ENCODE measurements at regions not wholly inside any gene's neighbourhood (a gene's known extent, or its start where the extent isn't known, plus 50 kb on each side); places are given as distances from the start of the nearest gene placed in this dataset.

GRCh38 chr12:87368259-87368658, 660.9 kb downstream of the C12orf50 start:
- Histone ChIP-seq H3K4me3 (no peak overlapping the region), H3K27ac (no peak overlapping the region), H3K36me3 (no peaks in the 10 kb centered on the region), H3K27me3 (no peaks in the 10 kb centered on the region), H3K4me1 (no peaks in the 10 kb centered on the region), H3K9me3 (no peaks in the 10 kb centered on the region)
- DNase-seq, result no peak
- in situ Hi-C loops (cut with MboI; ENCODE audit: low pct_ligation_motif_present in 1 of 4, low pct_unique_long_range_greater_than_20kb in 1 of 4, low sequenced_read_pairs in 3 of 4) (no loop called here), intact Hi-C loops (cut with DNase I; ENCODE audit: low total_unique reads) (no loop called here)
- TF ChIP-seq, protein P1, sequence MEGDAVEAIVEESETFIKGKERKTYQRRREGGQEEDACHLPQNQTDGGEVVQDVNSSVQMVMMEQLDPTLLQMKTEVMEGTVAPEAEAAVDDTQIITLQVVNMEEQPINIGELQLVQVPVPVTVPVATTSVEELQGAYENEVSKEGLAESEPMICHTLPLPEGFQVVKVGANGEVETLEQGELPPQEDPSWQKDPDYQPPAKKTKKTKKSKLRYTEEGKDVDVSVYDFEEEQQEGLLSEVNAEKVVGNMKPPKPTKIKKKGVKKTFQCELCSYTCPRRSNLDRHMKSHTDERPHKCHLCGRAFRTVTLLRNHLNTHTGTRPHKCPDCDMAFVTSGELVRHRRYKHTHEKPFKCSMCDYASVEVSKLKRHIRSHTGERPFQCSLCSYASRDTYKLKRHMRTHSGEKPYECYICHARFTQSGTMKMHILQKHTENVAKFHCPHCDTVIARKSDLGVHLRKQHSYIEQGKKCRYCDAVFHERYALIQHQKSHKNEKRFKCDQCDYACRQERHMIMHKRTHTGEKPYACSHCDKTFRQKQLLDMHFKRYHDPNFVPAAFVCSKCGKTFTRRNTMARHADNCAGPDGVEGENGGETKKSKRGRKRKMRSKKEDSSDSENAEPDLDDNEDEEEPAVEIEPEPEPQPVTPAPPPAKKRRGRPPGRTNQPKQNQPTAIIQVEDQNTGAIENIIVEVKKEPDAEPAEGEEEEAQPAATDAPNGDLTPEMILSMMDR (IDR thresholded peaks at IDR 0.05), result no peak
- no peak for TF ChIP-seq EP300 (IDR thresholded peaks at IDR 0.05; ENCODE audit: low read depth)
- TF ChIP-seq POLR2A (IDR thresholded peaks at IDR 0.05), result no peak
- TF ChIP-seq POLR2AphosphoS5 (IDR thresholded peaks at IDR 0.05), result no peak
- 62 to 85% methylated on average over 1 of the region's 1 CpG for WGBS, 2 donors (ENCODE audit: low coverage in 1 of 2)

- WGBS, 2 donors (ENCODE audit: low coverage in 1 of 2), result 84 to 93% methylated on average over 1 of the region's 1 CpG
- H3K36me3 ChIP-seq, result no peaks in the 10 kb centered on the region
- H3K9me3 ChIP-seq, result no peaks in the 10 kb centered on the region
- H3K4me1 ChIP-seq, result no peaks in the 10 kb centered on the region
- no peaks in the 10 kb centered on the region for H3K27me3 ChIP-seq
- H3K27ac ChIP-seq, result no peak overlapping the region
- intact Hi-C loops (cut with DNase I; ENCODE audit: low total_unique reads), result no loop called here
- TF ChIP-seq, protein P1 (IDR thresholded peaks at IDR 0.05), result no peak
- TF ChIP-seq POLR2A (IDR thresholded peaks at IDR 0.05) (no peak), POLR2AphosphoS5 (IDR thresholded peaks at IDR 0.05) (no peak), EP300 (IDR thresholded peaks at IDR 0.05; ENCODE audit: low read depth) (no peak)
- in situ Hi-C loops (cut with MboI; ENCODE audit: low pct_ligation_motif_present in 1 of 4, low pct_unique_long_range_greater_than_20kb in 1 of 4, low sequenced_read_pairs in 3 of 4), result no loop called here
- no peak overlapping the region for H3K4me3 ChIP-seq
- DNase-seq, result no peak
These were observed 663.8 kb downstream of the C12orf50 start for GRCh38 chr12:87365423-87365822.

DNA sequence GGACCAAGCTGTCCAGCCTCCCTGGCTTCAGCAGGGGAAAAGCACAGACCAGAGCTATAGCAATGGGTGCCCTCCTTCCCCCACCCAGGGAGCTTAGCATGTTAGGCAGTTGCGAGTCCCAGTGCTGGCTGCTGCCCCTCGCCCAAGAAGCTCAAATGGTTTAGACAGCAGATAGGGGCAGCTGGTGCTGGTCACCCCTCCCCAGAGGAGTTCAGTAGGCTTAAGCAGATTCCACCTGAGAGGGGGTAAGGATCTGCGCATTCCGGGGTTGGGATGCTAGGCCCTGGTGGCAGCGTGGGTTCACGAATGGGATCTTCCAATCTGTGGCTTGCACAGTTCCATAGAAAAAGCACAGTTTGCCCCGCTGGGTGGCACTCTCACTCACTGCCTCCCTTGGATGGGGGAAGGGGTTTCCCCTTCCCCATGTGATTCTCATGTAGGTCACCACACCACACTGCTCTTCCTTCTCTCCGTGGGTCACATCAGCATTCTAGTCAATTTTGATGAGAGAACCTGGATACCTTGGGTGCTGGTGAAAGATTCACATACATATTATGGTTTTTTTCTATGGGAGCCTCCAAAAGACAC, 665.6 kb downstream of the C12orf50 start:
- Histone ChIP-seq H3K4me1 (no peaks in the 10 kb centered on the region), H3K27ac (no peak overlapping the region), H3K4me3 (no peak overlapping the region), H3K9me3 (peaks cover 0 to 4% of the 10 kb centered on the region in 2 donors), H3K27me3 (no peaks in the 10 kb centered on the region), H3K36me3 (no peaks in the 10 kb centered on the region)
- WGBS, 2 donors (ENCODE audit: low coverage in 1 of 2), result 97% methylated on average over 8 of the region's 8 CpGs; no CpG with 5 or more reads in 1 of the 2 donors
- in situ Hi-C loops (cut with MboI; ENCODE audit: low pct_ligation_motif_present in 1 of 4, low pct_unique_long_range_greater_than_20kb in 1 of 4, low sequenced_read_pairs in 3 of 4), result no loop called here
- TF ChIP-seq POLR2AphosphoS5 (IDR thresholded peaks at IDR 0.05), result no peak
- intact Hi-C loops (cut with DNase I; ENCODE audit: low total_unique reads), result no loop called here
- no peak for DNase-seq

DNA sequence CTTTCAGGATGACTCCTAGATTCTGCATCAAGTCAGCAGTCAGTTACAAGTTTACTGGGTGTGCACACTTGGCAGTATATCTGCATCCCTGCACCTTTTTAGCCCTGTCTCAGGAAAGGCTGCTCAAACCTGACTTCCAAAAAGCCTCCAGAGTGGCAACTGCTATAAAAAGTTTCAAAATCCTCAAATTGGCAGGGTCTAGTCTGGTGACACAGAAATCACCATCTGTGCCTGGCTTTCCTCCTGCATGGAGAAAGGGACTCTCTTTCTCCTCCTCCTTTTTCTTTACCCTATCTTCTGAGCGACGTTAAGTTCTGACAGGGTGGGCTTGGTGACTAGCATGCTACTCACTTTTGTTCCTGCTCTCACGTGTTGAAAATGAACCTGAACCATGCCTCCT, 679.5 kb downstream of the C12orf50 start:
- no peak overlapping the region for H3K4me3 ChIP-seq
- TF ChIP-seq, protein P1 (IDR thresholded peaks at IDR 0.05), result no peak
- TF ChIP-seq EP300 (IDR thresholded peaks at IDR 0.05; ENCODE audit: low read depth), result no peak
- no peak for TF ChIP-seq POLR2A (IDR thresholded peaks at IDR 0.05)
- no peak for TF ChIP-seq POLR2AphosphoS5 (IDR thresholded peaks at IDR 0.05)
- H3K36me3 ChIP-seq, result no peaks in the 10 kb centered on the region
- H3K27ac ChIP-seq, result no peak overlapping the region
- 80 to 96% methylated on average over 3 of the region's 3 CpGs for WGBS, 2 donors (ENCODE audit: low coverage in 1 of 2)
- no peak for DNase-seq
- H3K4me1 ChIP-seq, result no peaks in the 10 kb centered on the region
- intact Hi-C loops (cut with DNase I; ENCODE audit: low total_unique reads) (no loop called here), in situ Hi-C loops (cut with MboI; ENCODE audit: low pct_ligation_motif_present in 1 of 4, low pct_unique_long_range_greater_than_20kb in 1 of 4, low sequenced_read_pairs in 3 of 4) (no loop called here)
- no peaks in the 10 kb centered on the region for H3K9me3 ChIP-seq
- H3K27me3 ChIP-seq, result no peaks in the 10 kb centered on the region

DNA sequence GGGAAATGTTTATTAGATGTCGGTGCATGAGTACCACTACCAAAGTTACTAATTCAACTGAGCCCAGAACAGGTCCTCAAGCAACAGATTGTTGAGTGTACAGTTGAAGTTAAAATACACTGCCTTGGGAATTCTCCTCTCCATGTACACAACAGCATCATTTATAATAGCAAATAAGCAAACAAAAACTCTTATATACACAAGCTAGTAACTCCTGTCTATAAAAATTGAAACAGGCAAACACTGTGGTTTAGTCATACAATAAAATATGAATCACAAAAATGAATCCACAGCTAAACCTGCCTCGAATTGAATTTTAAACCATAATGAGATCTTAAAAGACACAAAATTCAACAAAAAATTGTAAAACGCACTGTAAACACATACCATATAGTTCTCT, 681.1 kb downstream of the C12orf50 start:
- Histone ChIP-seq H3K27ac (no peak overlapping the region), H3K27me3 (no peaks in the 10 kb centered on the region), H3K4me3 (no peak overlapping the region), H3K9me3 (no peaks in the 10 kb centered on the region), H3K4me1 (no peaks in the 10 kb centered on the region), H3K36me3 (no peaks in the 10 kb centered on the region)
- intact Hi-C loops (cut with DNase I; ENCODE audit: low total_unique reads) (no loop called here), in situ Hi-C loops (cut with MboI; ENCODE audit: low pct_ligation_motif_present in 1 of 4, low pct_unique_long_range_greater_than_20kb in 1 of 4, low sequenced_read_pairs in 3 of 4) (no loop called here)
- TF ChIP-seq EP300 (IDR thresholded peaks at IDR 0.05; ENCODE audit: low read depth) (no peak), POLR2A (IDR thresholded peaks at IDR 0.05) (no peak), POLR2AphosphoS5 (IDR thresholded peaks at IDR 0.05) (no peak)
- TF ChIP-seq, protein P1 (IDR thresholded peaks at IDR 0.05), result no peak
- 55 to 63% methylated on average over 3 of the region's 3 CpGs for WGBS, 2 donors (ENCODE audit: low coverage in 1 of 2)
- no peak for DNase-seq

All from transverse colon (tissue), 4 donors.